ENCODE measurements at regions not wholly inside any gene's neighbourhood (a gene's known extent, or its start where the extent isn't known, plus 50 kb on each side); places are given as distances from the start of the nearest gene placed in this dataset.

DNA sequence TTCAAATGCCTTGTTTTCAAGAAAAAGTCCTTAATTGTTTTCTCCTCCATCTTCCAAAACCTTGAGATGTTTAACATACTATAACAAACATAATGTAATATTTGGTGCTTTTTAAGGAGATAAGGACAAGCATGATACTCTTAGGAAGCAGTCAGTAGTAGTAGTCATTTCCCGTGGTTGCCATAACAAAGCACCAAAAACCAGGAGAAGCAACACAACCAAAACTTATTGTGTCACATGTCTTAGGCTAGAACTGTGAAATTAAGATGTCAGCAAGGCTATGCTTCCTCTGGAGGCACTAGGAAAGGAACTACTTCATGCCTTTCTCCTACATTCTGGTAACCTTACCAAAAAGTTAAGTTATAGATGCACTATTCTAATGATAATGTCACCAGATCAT, 106.8 kb downstream of the MBL2 start:
- TF ChIP-seq ZFX (IDR thresholded peaks at IDR 0.05), result no peak
- TF ChIP-seq, protein P1, sequence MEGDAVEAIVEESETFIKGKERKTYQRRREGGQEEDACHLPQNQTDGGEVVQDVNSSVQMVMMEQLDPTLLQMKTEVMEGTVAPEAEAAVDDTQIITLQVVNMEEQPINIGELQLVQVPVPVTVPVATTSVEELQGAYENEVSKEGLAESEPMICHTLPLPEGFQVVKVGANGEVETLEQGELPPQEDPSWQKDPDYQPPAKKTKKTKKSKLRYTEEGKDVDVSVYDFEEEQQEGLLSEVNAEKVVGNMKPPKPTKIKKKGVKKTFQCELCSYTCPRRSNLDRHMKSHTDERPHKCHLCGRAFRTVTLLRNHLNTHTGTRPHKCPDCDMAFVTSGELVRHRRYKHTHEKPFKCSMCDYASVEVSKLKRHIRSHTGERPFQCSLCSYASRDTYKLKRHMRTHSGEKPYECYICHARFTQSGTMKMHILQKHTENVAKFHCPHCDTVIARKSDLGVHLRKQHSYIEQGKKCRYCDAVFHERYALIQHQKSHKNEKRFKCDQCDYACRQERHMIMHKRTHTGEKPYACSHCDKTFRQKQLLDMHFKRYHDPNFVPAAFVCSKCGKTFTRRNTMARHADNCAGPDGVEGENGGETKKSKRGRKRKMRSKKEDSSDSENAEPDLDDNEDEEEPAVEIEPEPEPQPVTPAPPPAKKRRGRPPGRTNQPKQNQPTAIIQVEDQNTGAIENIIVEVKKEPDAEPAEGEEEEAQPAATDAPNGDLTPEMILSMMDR (conservative IDR thresholded peaks at IDR 0.05), result no peak
- no peak overlapping the region for H3K27ac ChIP-seq

DNA sequence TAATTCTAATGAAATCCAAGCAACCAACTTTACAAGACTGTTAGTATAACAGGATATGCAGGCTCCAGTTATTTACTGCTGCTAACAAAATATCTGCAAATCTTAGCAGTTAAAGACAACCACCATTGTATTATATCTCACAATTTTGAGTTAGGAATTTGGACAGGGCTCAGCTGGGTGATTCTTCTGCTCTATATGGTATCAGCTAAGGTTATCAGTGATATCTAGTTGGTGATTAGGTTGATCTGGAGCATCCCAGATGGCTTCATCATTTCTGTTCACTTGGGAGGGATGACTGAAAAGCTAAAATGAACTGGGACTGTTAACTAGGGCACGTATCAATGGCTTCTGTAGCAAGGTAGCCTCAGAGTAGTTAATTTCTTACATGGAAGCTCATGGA, 105.7 kb downstream of the MBL2 start:
- H3K27ac ChIP-seq, result no peak overlapping the region
- no peak for TF ChIP-seq ZFX (IDR thresholded peaks at IDR 0.05)
- TF ChIP-seq, protein P1 (conservative IDR thresholded peaks at IDR 0.05), result no peak

DNA sequence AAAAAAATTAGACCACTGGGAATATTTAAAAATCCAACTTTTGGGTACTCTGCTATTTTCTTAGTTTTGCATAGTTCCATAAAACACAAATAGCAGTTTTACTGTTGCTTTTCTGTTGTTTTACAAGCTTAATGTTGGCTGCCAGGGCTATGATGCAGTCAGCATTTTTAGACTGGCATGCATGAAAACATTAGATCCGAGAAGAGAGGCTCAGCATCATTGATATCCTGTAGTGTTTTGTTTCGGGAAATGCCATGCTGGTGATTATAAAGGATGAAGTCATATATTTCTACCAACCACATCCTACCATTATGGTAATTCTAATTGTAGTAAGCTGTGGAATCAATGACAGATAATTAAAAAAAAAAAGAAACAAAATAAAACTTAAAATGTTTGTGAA, 104.6 kb downstream of the MBL2 start:
- TF ChIP-seq ZFX (IDR thresholded peaks at IDR 0.05), result no peak
- TF ChIP-seq, protein P1 (conservative IDR thresholded peaks at IDR 0.05), result no peak
- H3K27ac ChIP-seq, result no peak overlapping the region

DNA sequence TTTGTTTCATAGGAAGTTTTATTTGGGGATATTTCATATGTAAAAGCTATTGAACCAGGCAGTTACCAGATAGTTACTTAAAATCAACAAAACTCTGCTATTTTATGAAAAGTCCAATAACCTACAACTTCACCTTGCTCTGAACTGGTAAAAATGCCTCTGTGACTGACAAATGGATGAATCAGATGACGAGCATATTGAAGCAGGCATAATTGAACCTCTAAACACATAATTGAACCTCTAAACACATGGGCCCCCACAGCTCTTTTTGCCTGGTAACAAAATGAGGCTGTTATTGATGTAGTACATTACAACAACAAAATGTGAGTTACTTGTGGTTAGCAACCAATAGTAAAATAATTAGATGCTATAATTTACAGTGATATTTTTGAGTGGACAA, 99.7 kb downstream of the MBL2 start:
- no peak overlapping the region for H3K27ac ChIP-seq
- TF ChIP-seq, protein P1 (conservative IDR thresholded peaks at IDR 0.05), result no peak
- no peak for TF ChIP-seq ZFX (IDR thresholded peaks at IDR 0.05)

DNA sequence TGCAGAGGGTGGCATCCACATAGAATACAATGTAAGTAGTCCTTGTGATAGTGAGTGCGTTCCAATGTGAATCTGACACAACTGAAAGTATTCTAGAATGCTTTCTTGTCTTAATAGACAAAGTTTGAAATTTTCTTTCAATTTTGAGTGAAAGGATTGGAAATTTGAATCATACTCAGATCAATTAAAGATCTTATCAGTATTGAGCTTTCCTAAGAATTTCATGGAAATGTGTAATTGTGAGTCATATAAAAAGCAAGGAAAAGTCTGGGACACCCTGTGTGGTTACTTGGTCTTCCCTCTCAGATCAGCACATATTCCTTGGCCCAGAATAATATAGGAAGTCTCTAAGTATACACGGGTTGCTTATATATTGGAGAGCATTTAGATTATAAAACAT, 99.1 kb downstream of the MBL2 start:
- no peak overlapping the region for H3K27ac ChIP-seq
- no peak for TF ChIP-seq ZFX (IDR thresholded peaks at IDR 0.05)
- TF ChIP-seq, protein P1 (conservative IDR thresholded peaks at IDR 0.05), result no peak

DNA sequence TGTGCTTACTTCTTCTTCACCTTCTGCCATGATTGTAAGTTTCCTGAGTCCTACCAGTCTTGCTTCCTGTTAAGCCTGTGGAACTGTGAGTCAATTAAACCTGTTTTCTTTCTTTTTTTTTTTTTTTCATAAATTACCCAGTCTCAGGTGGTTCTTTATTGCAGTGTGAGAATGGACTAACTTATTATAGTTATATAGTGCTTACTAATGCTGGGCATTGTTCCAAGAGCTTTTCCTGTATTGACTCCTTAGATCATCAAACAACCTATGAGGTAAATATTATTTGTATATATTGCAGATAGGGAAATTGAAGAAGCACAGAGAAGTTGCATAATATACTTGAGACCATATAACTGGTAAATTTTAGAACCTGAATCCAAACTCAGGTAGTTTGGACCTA, 98.1 kb downstream of the MBL2 start:
- TF ChIP-seq, protein P1 (conservative IDR thresholded peaks at IDR 0.05), result no peak
- TF ChIP-seq ZFX (IDR thresholded peaks at IDR 0.05), result no peak
- H3K27ac ChIP-seq, result no peak overlapping the region

DNA sequence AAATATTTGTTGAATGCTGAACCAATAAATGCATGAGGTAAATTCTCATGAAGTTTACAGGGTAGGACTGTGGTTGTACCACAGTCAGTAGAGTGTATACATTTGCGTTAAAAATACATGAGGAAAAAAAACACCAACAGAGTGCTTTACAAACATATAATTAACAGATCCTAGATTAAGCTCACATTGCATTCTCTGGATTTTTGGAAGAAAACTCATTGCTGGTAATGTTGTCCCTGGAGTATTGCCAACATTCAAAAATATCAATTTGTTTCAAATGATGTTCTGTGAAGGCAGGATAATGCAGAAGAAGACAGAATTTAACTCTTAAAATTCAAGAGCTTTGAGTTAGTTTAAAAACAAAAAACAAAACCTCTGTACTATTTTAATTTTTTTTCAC, 95.5 kb downstream of the MBL2 start:
- H3K27ac ChIP-seq, result no peak overlapping the region
- TF ChIP-seq, protein P1 (conservative IDR thresholded peaks at IDR 0.05), result no peak
- no peak for TF ChIP-seq ZFX (IDR thresholded peaks at IDR 0.05)

Data from C4-2B (cell line).